DND-41 (cell line): ENCODE measurements at regions not wholly inside any gene's neighbourhood (a gene's known extent, or its start where the extent isn't known, plus 50 kb on each side); places are given as distances from the start of the nearest gene placed in this dataset.

Experiments used
- CTCF ChIP-seq: IDR thresholded peaks from 2 replicates; pipeline ENCODE4 v1.5.1; 2012; ENCODE audit warnings: borderline replicate concordance, low read length, moderate library complexity, mild to moderate bottlenecking; ENCODE audit not compliant: poor library complexity, severe bottlenecking; ENCODE audit errors: extremely low read depth
- EZH2 ChIP-seq: IDR thresholded peaks from 3 replicates; pipeline ENCODE4 v1.6.1; 2012; ENCODE audit warnings: borderline replicate concordance, low read depth, mild to moderate bottlenecking, moderate library complexity, low read length, inconsistent platforms; ENCODE audit not compliant: severe bottlenecking

- no peak for TF ChIP-seq CTCF
- TF ChIP-seq EZH2, result no peak
These were observed 66.8 kb upstream of the ABL1 start for GRCh38 chr9:130768265-130768664.
